HG02938 (cell line): ENCODE measurements at regions not wholly inside any gene's neighbourhood (a gene's known extent, or its start where the extent isn't known, plus 50 kb on each side); places are given as distances from the start of the nearest gene placed in this dataset.
A peak's percentile ranks its signal among the peaks of the same experiment; 100 is the strongest.
"Not testable (repeated sequence)": the region's sequence is repeated elsewhere in the genome, so short reads cannot be mapped to it uniquely, and the experiment has no call there.

Experiments used
- ATAC-seq: cut with Tn5 transposase; IDR thresholded peaks from one replicate; pipeline ENCODE4 v1.9.1; 2021; ENCODE audit warnings: mild to moderate bottlenecking, moderate library complexity; ENCODE audit not compliant: unreplicated experiment

- no peak for ATAC-seq
These were observed 70.6 kb downstream of the SMPDL3A start for GRCh38 chr6:122859676-122860075.

GRCh38 chr6:122861594-122861993 is 72.5 kb downstream of the SMPDL3A start:
- ATAC-seq, result no peak

- ATAC-seq, result no peak
These were observed 79.1 kb downstream of the SMPDL3A start for GRCh38 chr6:122868137-122868536.

- peak; percentile 76 for ATAC-seq
These were observed 80.5 kb downstream of the SMPDL3A start for GRCh38 chr6:122869437-122870024.

- ATAC-seq, result no peak
These were observed 82.0 kb downstream of the SMPDL3A start for GRCh38 chr6:122871079-122871478.

- peak; percentile 56 for ATAC-seq
These were observed 83.3 kb downstream of the SMPDL3A start for GRCh38 chr6:122872311-122872710.

GRCh38 chr6:122877302-122877701 is 88.2 kb downstream of the SMPDL3A start:
- no peak for ATAC-seq

- ATAC-seq, result no peak
These were observed 89.7 kb downstream of the SMPDL3A start for GRCh38 chr6:122878796-122879195.

- ATAC-seq, result no peak
These were observed 97.4 kb downstream of the SMPDL3A start for GRCh38 chr6:122886481-122886880.

GRCh38 chr6:122887941-122888340 is 98.9 kb downstream of the SMPDL3A start:
- ATAC-seq, result no peak

- ATAC-seq, result not testable (repeated sequence)
These were observed 99.6 kb downstream of the SMPDL3A start for GRCh38 chr6:122888680-122889079.

- no peak for ATAC-seq
These were observed 101.2 kb downstream of the SMPDL3A start for GRCh38 chr6:122890250-122890649.

- no peak for ATAC-seq
These were observed 101.2 kb upstream of the CLVS2 start for GRCh38 chr6:122894791-122895190.

GRCh38 chr6:122902326-122902725 is 93.7 kb upstream of the CLVS2 start:
- no peak for ATAC-seq

GRCh38 chr6:122903266-122903915 is 92.6 kb upstream of the CLVS2 start:
- ATAC-seq, result no peak

GRCh38 chr6:122904166-122904565 is 91.9 kb upstream of the CLVS2 start:
- no peak for ATAC-seq

GRCh38 chr6:122913558-122913957 is 82.5 kb upstream of the CLVS2 start:
- no peak for ATAC-seq

- no peak for ATAC-seq
These were observed 77.3 kb upstream of the CLVS2 start for GRCh38 chr6:122918714-122919113.

- ATAC-seq, result peak; percentile 83
These were observed 65.5 kb upstream of the CLVS2 start for GRCh38 chr6:122930252-122931180.

GRCh38 chr6:122931916-122932315 is 64.1 kb upstream of the CLVS2 start:
- no peak for ATAC-seq

GRCh38 chr6:122944936-122945335 is 51.1 kb upstream of the CLVS2 start:
- ATAC-seq, result not testable (repeated sequence)
